ENCODE measurements at regions not wholly inside any gene's neighbourhood (a gene's known extent, or its start where the extent isn't known, plus 50 kb on each side); places are given as distances from the start of the nearest gene placed in this dataset.

GRCh38 chrX:85444613-85445012 lies 65.1 kb upstream of the POF1B start:
- BruUV-seq (replicated peaks) = no TSS peak
- Histone ChIP-seq H3K36me3 (ENCODE audit: control insufficient read depth in 1 of 2, insufficient read depth in 2 of 2, low read length in 2 of 2) (no peaks in the 10 kb centered on the region), H3K9me3 (ENCODE audit: control insufficient read depth in 1 of 2, insufficient read depth in 1 of 2, low read depth in 1 of 2, low read length in 2 of 2) (no peaks in the 10 kb centered on the region), H4K20me1 (ENCODE audit: insufficient read depth) (no peaks in the 10 kb centered on the region), H3K9ac (ENCODE audit: low read length) (no peak overlapping the region), H3K9me2 (ENCODE audit: insufficient read depth) (no peaks in the 10 kb centered on the region), H3K4me3 (replicated peaks in 1 of 2; ENCODE audit: low read depth in 1 of 2, low read length in 2 of 2) (no peak overlapping the region), H3K27ac (ENCODE audit: low read depth, low read length) (no peak overlapping the region), H2AFZ (ENCODE audit: low read depth, low read length, poor library complexity, severe bottlenecking) (no peak overlapping the region), H3K4me2 (ENCODE audit: low read length) (no peak overlapping the region), H3K27me3 (ENCODE audit: insufficient read depth, low read length) (no peaks in the 10 kb centered on the region), H3K4me1 (ENCODE audit: control insufficient read depth in 1 of 2, insufficient read depth in 2 of 2, low read length in 2 of 2) (no peaks in the 10 kb centered on the region), H3K79me2 (ENCODE audit: insufficient read depth, low read length) (no peaks in the 10 kb centered on the region)
- ChIA-PET RAD21 (ENCODE audit: low non-redundant PET in 1 of 2, low total read pairs in 2 of 2, uncharacterized antibody in 2 of 2, unreplicated experiment in 2 of 2) (no interaction called here), POLR2A (no interaction called here), CTCF (no interaction called here)
- ATAC-seq (no peak), DNase-seq (ENCODE audit: low read depth, low spot score) (no peak)
- TF ChIP-seq ZBTB33 (IDR thresholded peaks at IDR 0.05; ENCODE audit: extremely low read depth, insufficient replicate concordance, low read length) (no peak), ZFX (IDR thresholded peaks at IDR 0.05) (no peak), ZNF274 (IDR thresholded peaks at IDR 0.05; ENCODE audit: low read depth, low read length) (no peak), CBX3 (IDR thresholded peaks at IDR 0.05; ENCODE audit: low read depth) (no peak), YY1 (IDR thresholded peaks at IDR 0.05; ENCODE audit: extremely low read depth, insufficient replicate concordance, low read depth, low read length) (no peak), EZH2phosphoT487 (IDR thresholded peaks at IDR 0.05; ENCODE audit: borderline replicate concordance) (no peak), JUND (IDR thresholded peaks at IDR 0.05) (no peak), CTCF (IDR thresholded peaks at IDR 0.05 in 2 of 3, conservative IDR thresholded peaks at IDR 0.05 in 1 of 3; ENCODE audit: borderline replicate concordance in 1 of 3, insufficient read depth in 1 of 3, low read depth in 2 of 3, low read length in 2 of 3) (no peak), RAD21 (IDR thresholded peaks at IDR 0.05; ENCODE audit: low read depth) (no peak), SP1 (IDR thresholded peaks at IDR 0.05; ENCODE audit: low read depth) (no peak), FOSL1 (IDR thresholded peaks at IDR 0.05; ENCODE audit: low read depth) (no peak), EGR1 (IDR thresholded peaks at IDR 0.05; ENCODE audit: low read depth) (no peak), SRF (IDR thresholded peaks at IDR 0.05; ENCODE audit: low read depth) (no peak)
- TF ChIP-seq, protein P1, sequence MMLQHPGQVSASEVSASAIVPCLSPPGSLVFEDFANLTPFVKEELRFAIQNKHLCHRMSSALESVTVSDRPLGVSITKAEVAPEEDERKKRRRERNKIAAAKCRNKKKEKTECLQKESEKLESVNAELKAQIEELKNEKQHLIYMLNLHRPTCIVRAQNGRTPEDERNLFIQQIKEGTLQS (IDR thresholded peaks at IDR 0.05) = no peak
- TF ChIP-seq, protein P2, sequence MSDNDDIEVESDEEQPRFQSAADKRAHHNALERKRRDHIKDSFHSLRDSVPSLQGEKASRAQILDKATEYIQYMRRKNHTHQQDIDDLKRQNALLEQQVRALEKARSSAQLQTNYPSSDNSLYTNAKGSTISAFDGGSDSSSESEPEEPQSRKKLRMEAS (IDR thresholded peaks at IDR 0.05) = no peak
- intact Hi-C loops (cut with micrococcal nuclease) = no loop called here
